ENCODE measurements at regions not wholly inside any gene's neighbourhood (a gene's known extent, or its start where the extent isn't known, plus 50 kb on each side); places are given as distances from the start of the nearest gene placed in this dataset.

- no peak overlapping the region for H3K23ac ChIP-seq (ENCODE audit: insufficient read length, low read depth, low read length)
- H3T11ph ChIP-seq (ENCODE audit: low read length): no peak overlapping the region
- Mint-ChIP-seq H3K27ac (no peak overlapping the region), H3K4me3 (no peak overlapping the region), H3K4me1 (no peaks in the 10 kb centered on the region), H3K27me3 (ENCODE audit: low read depth) (no peaks in the 10 kb centered on the region; the same call in none of the 2 replicates), H3K9me3 (no peaks in the 10 kb centered on the region), H3K36me3 (ENCODE audit: insufficient read depth in 1 of 3, low read depth in 3 of 3) (no peaks in the 10 kb centered on the region)
- H3K79me2 ChIP-seq (ENCODE audit: insufficient read depth, low read length): no peaks in the 10 kb centered on the region
- H2BK20ac ChIP-seq (ENCODE audit: low read depth, low read length, poor library complexity, severe bottlenecking): no peak overlapping the region
- no peak overlapping the region for H3K18ac ChIP-seq (ENCODE audit: insufficient read length, low read depth, low read length)
- TF ChIP-seq CTCF (conservative IDR thresholded peaks at IDR 0.05): no peak
- no peaks in the 10 kb centered on the region for H4K20me1 ChIP-seq (ENCODE audit: control insufficient read depth, insufficient read depth, insufficient read length)
- H2BK120ac ChIP-seq (ENCODE audit: low read depth, low read length, poor library complexity, severe bottlenecking): no peak overlapping the region
- no peak overlapping the region for H4K91ac ChIP-seq (ENCODE audit: insufficient read length, low read depth, low read length)
- no peak overlapping the region for H3K9ac ChIP-seq (ENCODE audit: extremely low read depth, insufficient read length, low read length)
- no peak overlapping the region for H2BK5ac ChIP-seq (ENCODE audit: insufficient read length, low read length)
- no peak overlapping the region for H2AK5ac ChIP-seq (ENCODE audit: insufficient read length, low read length)
- H4K8ac ChIP-seq (replicated peaks; ENCODE audit: insufficient read length, low read depth, low read length): no peak overlapping the region
- H3K4me1 ChIP-seq (ENCODE audit: insufficient read depth, low read length): no peaks in the 10 kb centered on the region
- H3K27ac ChIP-seq (ENCODE audit: insufficient read length, low read depth, low read length): no peak overlapping the region
- no peak overlapping the region for H4K5ac ChIP-seq (ENCODE audit: insufficient read length, low read depth, low read length)
- H2AFZ ChIP-seq (ENCODE audit: low read length): no peak overlapping the region
- no peak for DNase-seq
- no peak overlapping the region for H2BK12ac ChIP-seq (ENCODE audit: insufficient read length, low read depth, low read length)
- no peaks in the 10 kb centered on the region for H3K9me3 ChIP-seq (ENCODE audit: control insufficient read depth, low read depth, low read length)
- H3K27me3 ChIP-seq (ENCODE audit: insufficient read depth, low read length): no peaks in the 10 kb centered on the region; the same call in 1 of the 2 replicates
- H3K79me1 ChIP-seq (ENCODE audit: insufficient read depth, low read depth, low read length, poor library complexity, severe bottlenecking): no peaks in the 10 kb centered on the region
- no CpG with 5 or more reads among the region's 1 CpG for WGBS (ENCODE audit: extremely low coverage, insufficient read length, low lambda C conversion rate)
- H2BK15ac ChIP-seq (ENCODE audit: low read depth, low read length): no peak overlapping the region
- H3K4me2 ChIP-seq (ENCODE audit: insufficient read depth, insufficient read length, low read length): no peak overlapping the region
- no peak overlapping the region for H3K56ac ChIP-seq (ENCODE audit: insufficient read length, low read depth, low read length)
- no peak overlapping the region for H3K14ac ChIP-seq (ENCODE audit: insufficient read depth, low read length)
- no peak overlapping the region for H3K4ac ChIP-seq (ENCODE audit: low read depth, low read length)
- H3K23me2 ChIP-seq (ENCODE audit: insufficient read length, low read depth, low read length, poor library complexity, severe bottlenecking): no peaks in the 10 kb centered on the region
Measured at GRCh38 chr2:38152913-38153312, 77.0 kb upstream of the CYP1B1 start.
